ENCODE measurements at regions not wholly inside any gene's neighbourhood (a gene's known extent, or its start where the extent isn't known, plus 50 kb on each side); places are given as distances from the start of the nearest gene placed in this dataset.

DNA sequence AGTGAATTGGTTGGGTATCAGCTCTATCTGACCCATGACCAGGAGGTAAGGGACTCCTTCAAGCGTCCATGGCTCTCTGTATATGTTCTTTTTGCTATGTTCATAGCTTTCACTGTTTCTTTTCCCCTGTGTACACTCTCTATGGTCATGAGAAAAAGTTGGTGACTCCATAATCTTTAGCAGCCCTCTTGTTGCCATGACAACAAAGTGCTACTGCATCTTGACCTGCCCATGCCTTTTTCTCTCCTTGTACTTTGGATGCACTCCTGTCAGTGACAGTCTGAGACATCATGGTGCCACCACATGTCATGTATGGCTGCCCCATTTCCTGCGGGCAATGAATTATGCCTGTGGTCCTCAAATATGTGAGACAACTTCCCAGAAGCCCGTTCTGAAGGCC, 280.2 kb downstream of the TMEM121 start:
- no peak for DNase-seq

DNA sequence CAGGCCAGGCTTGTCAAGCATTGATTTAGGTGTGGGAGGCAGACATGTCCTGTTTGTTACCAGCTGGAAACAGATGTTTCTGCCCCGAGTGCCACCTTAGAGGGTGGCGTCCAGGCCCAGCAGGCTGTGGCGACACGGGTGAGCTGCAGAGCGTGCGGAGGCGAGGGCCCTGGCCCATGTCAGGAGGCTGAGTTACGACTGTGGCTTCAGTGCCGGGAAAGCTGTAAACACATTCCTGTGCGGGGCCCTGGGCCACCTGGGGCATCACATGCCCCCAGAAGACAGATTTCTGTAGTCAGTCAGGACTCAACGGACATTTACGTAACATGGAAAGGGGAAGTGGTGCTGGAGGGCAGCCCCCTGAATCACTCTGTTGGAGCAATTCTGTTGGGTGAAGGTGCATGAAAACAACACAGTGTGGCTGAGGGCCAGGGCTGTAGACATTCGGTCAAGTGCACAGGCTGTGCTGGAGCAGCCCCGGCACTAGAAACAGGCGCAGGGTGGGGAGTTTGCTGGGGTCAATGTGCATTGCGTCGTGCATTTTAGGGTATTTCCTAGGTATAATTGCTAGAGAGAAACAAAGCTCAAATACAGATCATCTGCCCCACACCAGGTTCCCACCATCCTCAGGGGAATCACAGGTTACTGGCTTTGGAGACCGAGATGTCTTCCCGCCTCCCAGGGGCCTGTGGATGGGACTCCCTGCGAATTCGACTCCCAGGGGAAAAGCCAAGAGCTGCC, 291.8 kb downstream of the TMEM121 start:
- DNase-seq, result peak in 1 of 2 donors; percentile 1

DNA sequence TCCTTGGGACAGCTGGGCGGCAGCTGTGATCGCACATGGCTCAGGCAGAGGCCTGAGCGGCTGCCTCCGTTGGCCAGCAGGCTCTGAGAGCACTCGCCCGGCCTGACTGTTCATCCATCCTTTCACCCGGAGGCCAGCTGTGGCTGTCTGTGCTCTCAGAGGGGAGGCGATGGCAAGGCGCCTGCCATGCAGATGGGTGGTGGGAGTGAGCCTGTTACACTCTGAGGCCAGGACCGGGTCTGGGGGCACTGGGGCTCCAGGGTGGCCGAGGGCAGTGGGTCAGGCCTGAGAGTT, 292.3 kb downstream of the TMEM121 start:
- DNase-seq, result no peak

DNA sequence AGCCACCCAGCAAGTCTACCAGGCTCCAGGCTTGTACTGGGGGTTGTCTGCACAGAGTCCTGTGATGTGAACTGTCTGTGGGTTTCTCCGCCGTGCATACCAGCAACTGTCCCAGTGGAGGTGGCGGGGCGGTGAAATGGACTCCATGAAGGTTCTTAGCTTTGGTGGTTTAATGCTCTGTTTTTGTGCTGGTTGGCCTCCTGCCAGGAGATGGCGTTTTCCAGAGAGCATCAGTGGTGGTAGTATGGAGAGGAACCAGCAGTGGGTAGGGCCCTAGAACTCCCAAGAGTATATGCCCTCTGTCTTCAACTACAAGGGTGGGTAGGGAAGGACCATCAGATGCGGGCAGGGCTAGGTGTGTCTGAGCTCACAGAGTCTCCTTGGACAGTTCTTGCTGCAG, 303.8 kb downstream of the TMEM121 start:
- no peak for DNase-seq

DNA sequence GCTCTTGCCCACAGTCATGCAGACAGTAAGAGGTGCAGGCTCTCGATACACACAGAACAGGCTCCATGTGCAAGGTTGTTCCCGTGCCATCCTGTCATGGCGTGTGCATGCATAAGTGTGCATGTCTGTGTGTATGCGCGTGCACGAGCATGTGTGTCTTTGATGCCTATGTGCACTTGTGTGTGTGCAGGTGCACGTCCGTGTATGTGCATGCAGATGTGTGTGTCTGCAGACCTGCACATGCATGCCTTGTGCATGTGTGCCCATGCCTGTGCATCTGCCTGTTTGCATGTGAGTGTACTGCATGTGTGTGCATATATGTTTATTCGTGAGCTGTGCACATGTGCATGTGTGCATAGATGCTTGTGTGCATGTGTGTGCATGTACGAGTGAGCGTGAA, 309.8 kb downstream of the TMEM121 start:
- no peak for DNase-seq

DNA sequence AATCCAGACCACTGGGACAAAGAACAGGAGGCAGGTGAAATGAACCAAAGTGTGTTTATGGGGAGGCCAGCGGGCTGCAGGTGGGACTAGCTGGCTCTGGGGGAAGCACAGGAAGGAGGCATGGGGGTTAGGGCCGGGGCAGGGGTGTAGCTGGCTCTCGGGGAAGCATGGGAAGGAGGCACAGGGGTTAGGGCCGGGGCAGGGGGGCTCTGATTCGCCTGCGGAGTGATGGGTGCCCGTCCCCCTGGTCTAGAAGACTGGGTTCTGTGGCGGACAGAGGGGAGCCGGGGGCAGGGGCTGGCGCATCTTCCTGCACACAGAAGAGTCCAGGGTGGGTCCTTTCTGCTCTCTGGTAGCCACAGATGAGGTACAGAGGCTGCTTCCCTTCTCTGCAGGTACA, 310.3 kb downstream of the TMEM121 start:
- no peak for DNase-seq

DNA sequence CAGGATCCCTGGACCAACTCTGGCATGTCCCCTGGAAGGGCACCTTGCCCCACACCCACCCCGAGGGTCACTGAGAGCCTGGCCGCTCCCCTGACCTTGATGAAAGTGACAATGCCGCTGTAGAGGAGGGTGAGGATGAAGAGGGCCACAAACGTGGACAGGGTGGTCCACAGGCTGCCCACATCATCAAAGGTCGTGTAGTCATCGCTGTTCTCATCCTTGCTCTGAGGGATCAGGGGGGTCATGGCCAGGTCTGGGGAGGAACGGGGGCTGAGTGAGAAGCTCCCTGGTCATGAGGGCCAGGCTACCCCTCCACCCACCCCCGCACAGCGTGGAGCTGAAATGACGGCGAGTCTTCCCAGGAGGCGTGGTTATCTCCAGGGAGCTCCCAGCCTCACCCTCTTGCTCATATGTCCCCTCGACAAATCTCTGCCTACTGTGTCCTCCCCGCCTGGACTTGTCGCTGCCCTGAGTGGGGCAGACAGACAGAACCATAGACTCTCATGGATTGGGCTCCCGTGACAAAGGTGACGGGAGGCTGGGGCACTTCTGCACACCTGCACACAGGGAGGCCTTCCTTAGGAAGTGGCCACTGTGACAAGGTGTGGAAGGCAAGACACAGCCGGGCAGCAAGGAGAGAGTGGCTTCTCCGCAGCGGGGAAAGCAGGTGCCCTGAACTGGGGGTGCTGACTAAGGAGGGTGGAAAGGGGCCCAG, 311.1 kb downstream of the TMEM121 start:
- DNase-seq, result no peak

DNA sequence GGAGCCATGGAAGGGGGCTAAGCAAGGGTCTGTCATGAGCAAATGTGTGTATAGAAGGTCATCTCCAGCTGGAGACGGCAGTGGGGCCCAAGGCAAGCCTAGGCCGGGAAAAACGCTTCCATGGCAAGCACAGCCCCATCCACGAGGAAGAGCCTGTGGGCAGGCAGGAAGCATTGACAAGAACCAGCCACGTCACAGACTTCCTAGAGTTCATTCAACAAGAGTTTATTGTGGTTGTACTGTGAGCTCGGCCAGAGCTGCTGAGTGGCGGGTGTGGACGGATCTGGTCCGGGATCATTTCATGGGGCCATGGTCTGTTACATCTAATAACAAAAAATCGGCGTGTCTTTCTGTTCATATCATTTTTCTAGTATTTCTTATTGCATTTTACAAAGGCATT, 311.7 kb downstream of the TMEM121 start:
- DNase-seq, result no peak

DNA sequence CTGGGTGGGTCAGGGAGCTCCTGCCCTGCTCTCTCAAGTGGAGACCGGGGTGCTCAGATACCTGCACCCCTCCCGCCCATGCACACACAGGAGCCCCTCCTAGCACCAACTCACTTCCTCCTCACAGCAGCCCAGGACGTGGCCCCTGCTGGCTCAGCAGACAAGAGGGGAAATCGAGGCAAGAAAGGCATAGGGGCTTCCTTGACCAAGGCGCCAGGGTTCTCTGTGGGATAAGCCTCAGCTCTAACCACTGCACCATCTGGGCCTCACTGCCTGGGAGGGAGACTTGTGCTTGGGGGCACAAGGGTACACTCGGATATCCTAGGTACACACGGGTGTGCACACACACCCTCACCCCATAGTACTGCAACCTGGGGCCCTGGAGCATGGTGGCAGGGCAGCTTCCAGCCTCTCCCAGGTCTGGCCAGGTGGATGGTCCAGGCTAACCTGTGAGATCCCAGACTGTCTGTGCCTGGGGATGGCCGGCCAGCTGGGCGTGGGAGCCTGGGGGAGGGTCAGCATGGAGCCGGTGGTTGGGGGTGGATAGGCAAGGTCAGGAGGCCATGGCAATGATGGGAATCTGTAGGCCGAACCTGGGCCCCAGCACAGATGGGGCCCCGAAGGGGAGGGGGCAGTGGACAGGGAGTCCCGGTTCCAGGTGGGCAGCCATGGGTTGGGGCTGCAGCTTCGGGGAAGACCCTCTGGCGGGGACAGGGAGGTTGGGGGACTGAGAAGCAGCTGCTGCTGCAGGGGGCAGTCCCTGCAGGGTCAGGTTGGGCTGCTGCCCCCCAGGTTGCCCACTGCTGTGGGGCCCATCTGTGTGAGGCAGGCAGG, 312.4 kb downstream of the TMEM121 start:
- no peak for DNase-seq

DNA sequence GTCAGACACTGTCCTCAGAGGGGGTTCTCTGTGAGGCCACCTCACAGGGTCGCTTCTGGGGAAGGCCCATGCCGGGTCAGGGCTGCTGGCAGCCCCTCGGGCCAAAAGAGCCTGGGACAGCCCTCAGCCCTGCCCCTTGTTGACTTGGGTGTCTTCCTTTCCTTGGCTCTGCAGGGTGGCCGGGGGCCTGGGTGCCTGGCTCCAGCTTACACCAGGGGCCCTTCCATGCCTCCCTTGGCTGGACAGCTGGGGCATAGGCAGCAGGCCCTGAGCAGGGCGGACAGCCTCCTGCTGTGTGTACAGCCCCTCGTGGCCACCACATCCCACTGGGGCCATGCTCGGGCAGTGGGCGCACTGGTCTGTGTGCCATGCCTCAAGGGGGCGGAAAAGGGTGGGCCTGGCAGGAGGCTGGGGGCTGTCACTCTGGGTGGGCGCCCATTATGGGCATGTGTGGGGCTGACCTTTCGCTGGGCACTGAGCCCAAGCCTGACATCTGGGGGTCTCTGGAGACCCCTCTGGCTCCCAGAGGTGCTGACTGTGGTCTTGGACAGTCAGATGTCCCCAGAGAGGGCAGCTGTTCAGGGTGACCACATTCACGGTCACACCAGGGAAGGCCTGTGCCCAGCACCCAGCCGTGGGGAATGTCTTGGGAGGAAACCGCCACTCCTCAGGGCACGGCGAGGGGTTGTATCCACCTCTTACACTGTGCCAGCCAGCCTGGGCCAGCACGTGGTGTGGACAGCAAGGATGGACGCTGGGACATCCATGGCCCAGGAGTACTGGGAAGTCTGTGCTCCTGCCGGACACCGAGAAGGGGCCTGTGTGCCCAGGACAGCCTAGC, 313.3 kb downstream of the TMEM121 start:
- DNase-seq, result no peak

DNA sequence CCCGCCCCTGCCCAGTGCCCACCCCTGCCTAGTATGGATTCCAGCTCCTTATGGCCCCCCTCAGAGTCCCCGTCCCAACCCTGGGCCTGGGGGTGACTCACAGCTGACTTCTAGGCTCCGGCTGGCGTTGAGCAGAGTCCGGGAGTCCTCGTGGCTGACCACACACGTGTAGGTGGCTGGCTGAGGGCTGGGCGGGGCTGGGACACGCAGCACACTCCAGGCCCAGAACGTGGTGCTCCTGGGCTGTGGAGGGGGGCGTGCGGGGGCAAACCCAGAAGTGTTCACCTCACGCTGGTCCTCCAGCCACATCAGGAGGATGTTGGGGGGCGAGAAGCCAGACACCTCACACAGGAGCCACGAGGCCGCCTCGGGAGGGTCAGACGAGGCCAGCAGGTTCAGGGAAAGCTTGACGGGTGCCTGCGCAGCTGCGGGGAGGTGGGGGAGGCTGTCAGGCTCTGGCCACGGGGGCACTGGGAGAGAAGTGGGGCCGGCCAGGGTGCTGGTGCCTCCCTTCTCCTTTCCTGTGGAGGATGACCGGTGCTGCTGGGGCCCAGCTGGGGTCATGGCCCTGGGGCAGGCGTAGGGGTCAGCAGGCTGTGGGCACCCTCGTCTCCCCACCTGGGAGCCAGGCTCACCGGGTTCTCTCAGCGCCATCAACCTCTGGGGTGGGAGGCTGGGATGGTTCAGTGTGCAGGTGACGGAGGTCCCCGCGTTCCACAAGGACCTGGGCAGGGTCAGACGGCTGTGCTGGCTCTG, 314.1 kb downstream of the TMEM121 start:
- no peak for DNase-seq

DNA sequence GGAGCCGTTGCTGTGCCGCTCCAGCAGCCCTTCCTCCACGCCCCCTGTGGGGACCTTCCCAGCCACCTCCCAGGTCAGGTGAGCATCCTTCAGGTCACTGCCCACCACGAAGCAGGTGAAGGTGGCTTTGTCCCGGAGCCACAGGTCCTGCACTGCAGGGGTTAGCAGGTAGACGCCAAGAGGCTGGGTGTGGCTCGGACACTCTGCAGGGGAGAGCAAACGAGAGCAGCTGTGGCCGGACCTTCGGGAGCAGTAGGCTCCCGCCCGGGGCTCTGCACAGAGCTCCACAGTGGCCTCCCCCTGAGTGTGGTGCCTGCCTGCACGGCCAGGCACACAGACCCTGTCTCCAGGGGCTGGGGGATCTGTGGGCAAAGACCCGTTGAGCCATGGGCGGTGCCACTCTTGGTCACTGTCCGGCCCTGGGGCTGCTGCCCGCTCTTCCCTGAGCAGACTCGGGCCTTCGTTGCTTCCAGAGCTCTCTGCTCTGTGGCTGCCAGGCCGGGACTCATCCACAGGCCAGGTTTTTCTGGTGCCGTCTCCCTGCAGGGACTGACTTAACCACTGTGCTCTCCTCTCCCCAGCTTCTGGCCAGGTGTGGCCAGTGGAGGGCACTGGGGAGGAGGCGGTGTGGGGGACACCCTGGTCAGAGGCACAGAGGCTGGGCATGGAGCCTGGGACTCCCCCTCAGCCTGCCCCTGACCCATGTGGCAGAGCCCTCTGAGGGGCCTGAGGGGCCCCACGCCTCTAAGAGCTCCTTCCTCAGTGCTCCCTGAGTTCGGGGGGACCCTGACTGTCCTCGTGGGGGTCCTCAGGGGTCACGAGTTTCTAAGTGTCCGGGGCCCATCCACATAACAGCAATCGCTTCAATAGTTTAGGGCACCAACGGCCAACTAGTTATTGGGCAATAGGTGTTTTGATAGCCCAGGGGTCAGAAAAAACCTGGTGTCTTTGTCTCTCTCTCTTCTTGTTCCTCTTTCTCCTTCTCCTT, 314.9 kb downstream of the TMEM121 start:
- no peak for DNase-seq

DNA sequence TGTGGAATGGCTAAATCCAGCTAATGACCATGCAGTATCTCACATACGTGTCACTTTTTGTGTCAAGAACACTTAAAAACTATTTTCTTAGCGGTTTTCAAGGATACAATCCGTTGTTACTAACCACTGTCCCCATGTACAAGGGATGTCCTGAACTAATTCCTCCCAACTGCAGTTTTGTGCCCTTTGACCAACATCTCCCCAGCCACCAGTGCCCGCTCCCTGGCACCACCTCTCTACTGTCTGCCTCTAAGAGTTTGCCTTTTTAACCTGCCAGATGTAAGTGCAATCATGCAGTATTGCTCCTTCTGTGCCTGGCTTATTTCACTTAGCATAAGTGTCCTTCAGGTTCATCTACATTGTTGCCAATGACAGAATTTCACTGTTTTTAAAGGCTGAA, 315.7 kb downstream of the TMEM121 start:
- DNase-seq, result no peak

DNA sequence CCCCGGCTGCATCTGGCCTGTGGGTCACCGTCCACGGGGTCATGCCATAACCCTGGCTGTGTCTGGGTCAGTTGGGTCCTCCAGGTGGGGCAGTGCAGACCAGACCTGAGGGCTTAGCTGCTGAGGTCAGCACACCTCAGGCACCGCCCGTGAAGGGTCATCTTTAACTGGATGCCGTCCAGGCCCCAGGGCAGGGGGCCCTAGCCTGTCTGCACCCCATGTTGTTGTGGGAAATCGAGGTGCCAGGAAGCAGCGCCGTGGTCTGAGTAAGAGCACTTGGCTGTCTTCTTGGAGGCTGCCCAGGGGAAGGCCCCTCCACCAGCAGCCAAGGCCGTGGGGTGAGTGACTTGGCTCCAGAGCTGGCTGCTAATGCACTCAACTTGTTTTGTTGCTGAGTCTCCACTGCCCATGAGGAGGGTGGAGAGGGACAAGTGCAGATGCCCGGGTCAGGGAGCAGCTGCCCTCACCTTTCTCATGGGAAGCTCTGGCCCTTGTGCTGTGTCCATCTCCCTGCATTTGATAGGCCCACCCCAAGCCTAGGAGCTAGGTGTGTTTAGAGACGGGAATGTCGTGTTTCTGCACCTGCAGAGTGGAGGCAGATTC, 317.2 kb downstream of the TMEM121 start:
- no peak for DNase-seq

DNA sequence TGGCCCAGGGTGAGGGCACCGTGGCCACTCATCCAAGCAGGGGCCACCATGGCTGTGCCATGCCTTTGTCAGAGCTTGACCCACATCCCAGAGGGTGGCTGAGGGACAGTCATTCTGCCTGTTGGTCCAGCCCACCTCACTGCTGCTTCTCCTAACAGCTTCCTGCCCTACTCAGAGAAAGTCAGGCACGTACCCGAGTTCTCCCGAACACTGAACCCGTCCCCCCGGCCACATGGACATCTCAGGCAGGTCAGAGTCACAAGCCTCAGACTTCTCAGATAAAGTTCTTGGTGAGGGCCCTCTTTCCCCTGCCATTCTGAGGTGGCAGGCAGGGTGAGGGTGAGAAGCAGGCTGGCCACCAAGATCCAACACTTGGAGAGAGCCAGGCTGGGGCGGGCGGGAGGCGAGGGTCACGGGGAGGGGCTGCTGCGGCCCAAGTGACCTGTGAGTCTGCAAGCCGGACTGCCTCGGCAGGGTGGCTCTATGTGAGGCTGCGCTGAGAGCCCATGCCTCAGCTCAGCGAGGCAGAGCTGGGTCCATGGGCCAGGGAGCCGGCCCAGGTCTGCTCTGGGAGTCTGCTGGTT, 317.8 kb downstream of the TMEM121 start:
- no peak for DNase-seq

DNA sequence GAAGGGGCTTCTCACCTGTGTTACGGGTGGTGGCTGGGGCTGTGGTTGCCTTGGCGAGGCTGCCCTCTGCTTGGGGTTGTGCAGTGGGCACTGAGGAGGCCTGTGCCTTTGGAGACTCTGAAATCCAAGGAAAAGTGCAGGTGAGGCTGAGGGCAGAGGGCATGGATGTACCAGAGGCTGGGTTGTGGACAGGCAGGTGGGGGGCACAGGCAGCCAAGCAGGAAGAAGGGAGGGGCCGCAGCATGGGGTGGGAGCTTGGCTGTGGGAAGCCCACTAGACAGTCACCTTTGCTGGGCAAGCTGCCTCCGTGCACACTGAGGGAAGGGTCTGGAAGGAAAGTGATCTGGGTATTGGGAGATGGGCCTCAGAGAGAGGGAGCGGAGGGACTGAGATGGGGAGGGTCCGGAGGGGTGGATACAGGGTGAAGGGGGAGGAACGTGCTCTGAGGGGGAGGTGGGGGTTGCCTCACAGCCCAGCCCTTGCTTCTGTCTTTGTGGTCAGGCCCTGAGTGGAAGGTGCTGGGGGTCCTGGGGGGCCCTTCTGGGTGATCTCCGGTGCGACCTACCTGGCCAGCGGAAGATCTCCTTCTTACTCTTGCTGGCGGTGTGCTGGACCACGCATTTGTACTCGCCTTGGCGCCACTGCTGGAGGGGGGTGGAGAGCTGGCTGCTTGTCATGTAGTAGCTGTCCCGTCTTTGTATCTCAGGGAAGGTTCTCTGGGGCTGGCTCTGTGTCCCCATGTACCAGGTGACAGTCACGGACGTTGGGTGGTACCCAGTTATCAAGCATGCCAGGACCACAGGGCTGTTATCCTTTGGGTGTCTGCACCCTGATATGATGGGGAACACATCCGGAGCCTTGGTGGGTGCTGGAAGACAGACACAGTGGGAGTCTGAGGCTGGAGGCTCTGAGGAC, 318.7 kb downstream of the TMEM121 start:
- DNase-seq, result no peak

DNA sequence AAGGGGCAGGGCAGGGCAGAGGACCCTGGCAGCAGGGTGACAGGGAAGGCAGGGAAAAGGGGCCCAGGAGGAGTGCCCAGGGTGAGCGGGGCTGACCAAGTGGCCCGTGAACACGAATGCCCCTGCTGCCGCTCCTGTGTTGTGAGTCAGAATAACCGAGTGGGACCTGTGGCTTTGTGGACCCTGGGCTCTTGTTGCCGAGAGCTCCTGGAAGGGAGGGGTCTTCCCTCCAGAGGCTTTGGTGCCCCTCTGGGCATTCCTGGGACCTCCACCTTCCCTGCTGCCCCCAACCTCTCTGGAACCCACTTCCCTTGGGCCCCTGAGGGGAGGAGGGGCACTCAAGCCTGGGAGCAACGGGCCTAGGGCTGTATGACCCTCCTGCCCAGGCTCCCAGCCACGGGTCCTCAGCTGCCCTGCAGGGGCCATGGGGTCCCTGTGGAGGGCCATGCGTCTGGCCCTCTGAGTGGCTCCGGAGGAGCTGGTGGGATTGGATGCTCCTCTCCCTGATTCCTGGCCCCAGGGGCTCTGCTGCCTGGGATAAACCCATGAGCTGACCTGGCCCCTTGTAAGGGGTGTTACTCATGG, 319.4 kb downstream of the TMEM121 start:
- no peak for DNase-seq

DNA sequence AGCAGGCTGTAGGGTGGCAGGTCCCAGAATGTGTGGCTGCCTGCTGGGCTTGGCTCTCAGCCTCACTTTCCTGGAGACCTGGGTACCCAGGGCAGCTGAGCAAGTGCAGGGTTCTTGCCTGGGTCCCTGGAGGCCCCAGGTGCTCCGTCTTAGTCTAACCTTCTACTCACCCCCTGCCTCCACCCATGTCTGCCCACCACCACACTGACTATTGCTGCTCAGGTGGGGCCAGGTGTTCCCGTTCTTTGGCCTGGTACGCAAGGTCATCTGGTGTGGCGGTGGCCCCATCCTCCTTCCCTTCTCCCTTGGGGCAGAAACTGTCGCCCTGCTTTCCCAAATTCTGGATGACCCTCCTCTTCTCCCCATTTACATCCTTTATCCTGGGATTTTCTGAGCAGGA, 319.9 kb downstream of the TMEM121 start:
- no peak for DNase-seq

Measured in inflammatory macrophage (primary cell).